ENCODE measurements at regions not wholly inside any gene's neighbourhood (a gene's known extent, or its start where the extent isn't known, plus 50 kb on each side); places are given as distances from the start of the nearest gene placed in this dataset.

- Histone ChIP-seq H3K79me1 (ENCODE audit: insufficient read depth, low read depth, low read length, poor library complexity, severe bottlenecking) (no peaks in the 10 kb centered on the region), H3K27me3 (ENCODE audit: insufficient read depth, low read length) (no peaks in the 10 kb centered on the region), H2BK15ac (ENCODE audit: low read depth, low read length) (no peak overlapping the region), H2AFZ (ENCODE audit: low read length) (no peak overlapping the region), H3K9ac (ENCODE audit: extremely low read depth, insufficient read length, low read length) (no peak overlapping the region), H2BK12ac (ENCODE audit: insufficient read length, low read depth, low read length) (no peak overlapping the region), H3K56ac (ENCODE audit: insufficient read length, low read depth, low read length) (no peak overlapping the region), H4K20me1 (ENCODE audit: control insufficient read depth, insufficient read depth, insufficient read length) (no peaks in the 10 kb centered on the region), H4K91ac (ENCODE audit: insufficient read length, low read depth, low read length) (no peak overlapping the region), H3K4me1 (ENCODE audit: insufficient read depth, low read length) (no peaks in the 10 kb centered on the region), H3T11ph (ENCODE audit: low read length) (no peak overlapping the region), H3K79me2 (ENCODE audit: insufficient read depth, low read length) (no peaks in the 10 kb centered on the region), H2BK120ac (ENCODE audit: low read depth, low read length, poor library complexity, severe bottlenecking) (no peak overlapping the region), H3K27ac (ENCODE audit: insufficient read length, low read depth, low read length) (no peak overlapping the region), H3K23ac (ENCODE audit: insufficient read length, low read depth, low read length) (no peak overlapping the region), H3K9me3 (ENCODE audit: control insufficient read depth, low read depth, low read length) (no peaks in the 10 kb centered on the region), H2AK5ac (ENCODE audit: insufficient read length, low read length) (no peak overlapping the region), H3K4ac (ENCODE audit: low read depth, low read length) (no peak overlapping the region), H3K14ac (ENCODE audit: insufficient read depth, low read length) (no peak overlapping the region), H2BK5ac (ENCODE audit: insufficient read length, low read length) (no peak overlapping the region), H3K4me2 (ENCODE audit: insufficient read depth, insufficient read length, low read length) (no peak overlapping the region), H4K8ac (replicated peaks; ENCODE audit: insufficient read length, low read depth, low read length) (no peak overlapping the region), H3K18ac (ENCODE audit: insufficient read length, low read depth, low read length) (no peak overlapping the region), H2BK20ac (ENCODE audit: low read depth, low read length, poor library complexity, severe bottlenecking) (no peak overlapping the region), H4K5ac (ENCODE audit: insufficient read length, low read depth, low read length) (no peak overlapping the region), H3K23me2 (ENCODE audit: insufficient read length, low read depth, low read length, poor library complexity, severe bottlenecking) (no peaks in the 10 kb centered on the region)
- H3K4me1 Mint-ChIP-seq = peaks cover 3 to 15% of the 10 kb centered on the region in 2 experiments; a peak in 1 of 4 replicates
- TF ChIP-seq CTCF (conservative IDR thresholded peaks at IDR 0.05) = no peak
- no peak overlapping the region for H3K4me3 Mint-ChIP-seq
- no peak for DNase-seq
- no peaks in the 10 kb centered on the region for H3K27me3 Mint-ChIP-seq (ENCODE audit: low read depth)
- H3K9me3 Mint-ChIP-seq = no peaks in the 10 kb centered on the region
- WGBS (ENCODE audit: extremely low coverage, insufficient read length, low lambda C conversion rate) = no CpG with 5 or more reads among the region's 7 CpGs
- H3K36me3 Mint-ChIP-seq (ENCODE audit: insufficient read depth in 1 of 3, low read depth in 3 of 3) = no peaks in the 10 kb centered on the region
- H3K27ac Mint-ChIP-seq = no peak overlapping the region
Measured at GRCh38 chr18:24656551-24657443, 196.4 kb downstream of the HRH4 start.
